K562 (cell line): ENCODE measurements at regions not wholly inside any gene's neighbourhood (a gene's known extent, or its start where the extent isn't known, plus 50 kb on each side); places are given as distances from the start of the nearest gene placed in this dataset.

Experiments
- C11orf30 ChIP-seq: fragments of 450-650 bp; IDR thresholded peaks from 2 replicates; pipeline ENCODE4 v1.6.1; 2016; ENCODE audit warnings: low read depth, mild to moderate bottlenecking
- ETS2 ChIP-seq: IDR thresholded peaks from 2 replicates; pipeline ENCODE4 v1.6.1; 2016; ENCODE audit warnings: borderline replicate concordance, missing genetic modification characterization, mild to moderate bottlenecking, moderate library complexity, missing compliant biosample characterization; ENCODE audit not compliant: poor library complexity, severe bottlenecking
- GTF2F1 ChIP-seq: IDR thresholded peaks from 2 replicates; pipeline ENCODE4 v1.6.1; 2011; ENCODE audit warnings: low read depth, low read length, improper control_type of control experiment
- JUND ChIP-seq, 2 experiments: IDR thresholded peaks; 2 replicates in 1 of 2; 3 replicates in 1 of 2; pipeline ENCODE4 v1.6.1; 2011; ENCODE audit warnings: borderline replicate concordance in 2 of 2, low read depth in 2 of 2, low read length in 2 of 2, improper control_type of control experiment in 1 of 2, missing biosample characterization in 1 of 2, missing genetic modification characterization in 1 of 2, missing genetic modification reagents in 1 of 2
- RBBP5 ChIP-seq: fragments of 200-600 bp; sonication (generic); IDR thresholded peaks from 2 replicates; pipeline ENCODE4 v1.6.1; 2012; ENCODE audit warnings: borderline replicate concordance, mild to moderate bottlenecking, low read length, control low read depth, inconsistent platforms; ENCODE audit not compliant: insufficient read depth, poor library complexity, severe bottlenecking
- RBM15 ChIP-seq: fragments of 200-400 bp; formaldehyde crosslinking; IDR thresholded peaks from 2 replicates; pipeline ENCODE4 v1.6.1; 2018; ENCODE audit warnings: mild to moderate bottlenecking, low read length, moderate library complexity; ENCODE audit not compliant: insufficient read depth
- SPI1 ChIP-seq: IDR thresholded peaks from 2 replicates; pipeline ENCODE4 v1.6.1; 2011; ENCODE audit warnings: low read depth, low read length, control low read depth, borderline replicate concordance
- SREBF2 ChIP-seq: sonication (generic); formaldehyde crosslinking; IDR thresholded peaks from 2 replicates; pipeline ENCODE4 v1.4.0; 2020; ENCODE audit warnings: mild to moderate bottlenecking, missing genetic modification reagents
- TCF7 ChIP-seq: sonication (generic); IDR thresholded peaks from 2 replicates; pipeline ENCODE4 v1.6.1; 2016; ENCODE audit warnings: antibody characterized with exemption, borderline replicate concordance
- TCF7L2 ChIP-seq: fragments of 150-350 bp; IDR thresholded peaks from 2 replicates; pipeline ENCODE4 v1.6.1; 2016; ENCODE audit warnings: low read depth, mild to moderate bottlenecking, low read length, moderate library complexity
- XRCC3 ChIP-seq: fragments of 450-650 bp; IDR thresholded peaks from 2 replicates; pipeline ENCODE4 v1.6.1; 2017; ENCODE audit warnings: mild to moderate bottlenecking, moderate library complexity
- ZNF143 ChIP-seq: sonication (generic); formaldehyde crosslinking; IDR thresholded peaks from 2 replicates; pipeline ENCODE4 v1.9.0; 2022; ENCODE audit warnings: mild to moderate bottlenecking, missing genetic modification reagents
- ZNF165 ChIP-seq: fragments of 250-450 bp; sonication (Bioruptor Pico); IDR thresholded peaks from 2 replicates; pipeline ENCODE4 v1.4.0; 2020; ENCODE audit warnings: borderline replicate concordance
- ZNF586 ChIP-seq: fragments of 450-650 bp; formaldehyde crosslinking; conservative IDR thresholded peaks from 2 replicates; pipeline ENCODE4 v1.4.0; 2020; ENCODE audit warnings: mild to moderate bottlenecking, moderate library complexity
- ZNF695 ChIP-seq: fragments of 450-650 bp; formaldehyde crosslinking; IDR thresholded peaks from 2 replicates; pipeline ENCODE4 v1.4.0; 2020; ENCODE audit warnings: mild to moderate bottlenecking, moderate library complexity
- TF ChIP-seq, protein P1 (sequence below): fragments of 450-650 bp; IDR thresholded peaks from 2 replicates; pipeline ENCODE4 v1.6.1; 2016; ENCODE audit warnings: mild to moderate bottlenecking
- TF ChIP-seq, protein P2 (sequence below), 2 experiments: fragments of 450-650 bp in 1 of 2; sonication (generic) in 1 of 2; formaldehyde crosslinking in 1 of 2; IDR thresholded peaks; 2 replicates each; pipeline versions ENCODE4 v1.7.1 to v1.9.0; 2016 to 2022; ENCODE audit warnings: inconsistent platforms in 1 of 2, mild to moderate bottlenecking in 1 of 2, missing genetic modification reagents in 1 of 2

DNA sequence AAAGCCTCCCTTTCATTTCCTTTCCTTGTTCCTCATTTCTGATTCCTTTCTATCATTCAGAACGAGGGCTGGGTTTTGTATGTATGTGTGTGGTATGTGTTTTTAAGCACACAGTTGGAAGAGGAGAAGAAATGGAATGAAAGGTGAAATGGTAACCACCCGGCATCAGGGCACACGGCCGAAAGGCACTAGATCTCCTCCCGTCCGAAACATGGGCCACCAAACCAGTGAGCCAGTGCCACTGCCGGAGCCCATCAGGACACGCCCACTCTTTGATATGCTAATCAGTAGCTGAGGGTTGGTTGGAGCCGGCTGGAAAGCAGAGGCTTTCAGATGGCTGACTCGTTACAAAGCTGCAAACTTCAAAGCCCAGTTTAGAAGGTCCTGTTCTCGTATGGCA is 228.6 kb upstream of the JARID2 start (continued):
- TF ChIP-seq GTF2F1 = no peak
- no peak for TF ChIP-seq RBM15
- TF ChIP-seq RBBP5 = no peak
- no peak for TF ChIP-seq SREBF2 (CRISPR knock-in tag)
- TF ChIP-seq SPI1 = no peak
- no peak for TF ChIP-seq C11orf30
- peak; percentile 32; the same call in 1 of the 2 replicates for TF ChIP-seq TCF7L2
- no peak for TF ChIP-seq ZNF586 (CRISPR knock-in tag)
- TF ChIP-seq XRCC3 = no peak
- TF ChIP-seq JUND (IDR thresholded peaks at IDR 0.05; ENCODE audit: borderline replicate concordance, low read depth, low read length) = no peak
- TF ChIP-seq JUND (tag; IDR thresholded peaks at IDR 0.05; ENCODE audit: borderline replicate concordance, low read depth, low read length) = peak; percentile 40; the same call in 1 of the 3 replicates
- TF ChIP-seq ZNF695 (CRISPR knock-in tag) = no peak
- TF ChIP-seq, protein P1, sequence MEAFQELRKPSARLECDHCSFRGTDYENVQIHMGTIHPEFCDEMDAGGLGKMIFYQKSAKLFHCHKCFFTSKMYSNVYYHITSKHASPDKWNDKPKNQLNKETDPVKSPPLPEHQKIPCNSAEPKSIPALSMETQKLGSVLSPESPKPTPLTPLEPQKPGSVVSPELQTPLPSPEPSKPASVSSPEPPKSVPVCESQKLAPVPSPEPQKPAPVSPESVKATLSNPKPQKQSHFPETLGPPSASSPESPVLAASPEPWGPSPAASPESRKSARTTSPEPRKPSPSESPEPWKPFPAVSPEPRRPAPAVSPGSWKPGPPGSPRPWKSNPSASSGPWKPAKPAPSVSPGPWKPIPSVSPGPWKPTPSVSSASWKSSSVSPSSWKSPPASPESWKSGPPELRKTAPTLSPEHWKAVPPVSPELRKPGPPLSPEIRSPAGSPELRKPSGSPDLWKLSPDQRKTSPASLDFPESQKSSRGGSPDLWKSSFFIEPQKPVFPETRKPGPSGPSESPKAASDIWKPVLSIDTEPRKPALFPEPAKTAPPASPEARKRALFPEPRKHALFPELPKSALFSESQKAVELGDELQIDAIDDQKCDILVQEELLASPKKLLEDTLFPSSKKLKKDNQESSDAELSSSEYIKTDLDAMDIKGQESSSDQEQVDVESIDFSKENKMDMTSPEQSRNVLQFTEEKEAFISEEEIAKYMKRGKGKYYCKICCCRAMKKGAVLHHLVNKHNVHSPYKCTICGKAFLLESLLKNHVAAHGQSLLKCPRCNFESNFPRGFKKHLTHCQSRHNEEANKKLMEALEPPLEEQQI = peak; percentile 19; the same call in 1 of the 2 replicates
- no peak for TF ChIP-seq ZNF143 (CRISPR knock-in tag)
- 0 out of 2 replicates have a peak, but pooled peaks have one; percentile 15 for TF ChIP-seq ZNF165 (CRISPR knock-in tag)
- no peak for TF ChIP-seq ETS2 (tag)
- TF ChIP-seq, protein P2, sequence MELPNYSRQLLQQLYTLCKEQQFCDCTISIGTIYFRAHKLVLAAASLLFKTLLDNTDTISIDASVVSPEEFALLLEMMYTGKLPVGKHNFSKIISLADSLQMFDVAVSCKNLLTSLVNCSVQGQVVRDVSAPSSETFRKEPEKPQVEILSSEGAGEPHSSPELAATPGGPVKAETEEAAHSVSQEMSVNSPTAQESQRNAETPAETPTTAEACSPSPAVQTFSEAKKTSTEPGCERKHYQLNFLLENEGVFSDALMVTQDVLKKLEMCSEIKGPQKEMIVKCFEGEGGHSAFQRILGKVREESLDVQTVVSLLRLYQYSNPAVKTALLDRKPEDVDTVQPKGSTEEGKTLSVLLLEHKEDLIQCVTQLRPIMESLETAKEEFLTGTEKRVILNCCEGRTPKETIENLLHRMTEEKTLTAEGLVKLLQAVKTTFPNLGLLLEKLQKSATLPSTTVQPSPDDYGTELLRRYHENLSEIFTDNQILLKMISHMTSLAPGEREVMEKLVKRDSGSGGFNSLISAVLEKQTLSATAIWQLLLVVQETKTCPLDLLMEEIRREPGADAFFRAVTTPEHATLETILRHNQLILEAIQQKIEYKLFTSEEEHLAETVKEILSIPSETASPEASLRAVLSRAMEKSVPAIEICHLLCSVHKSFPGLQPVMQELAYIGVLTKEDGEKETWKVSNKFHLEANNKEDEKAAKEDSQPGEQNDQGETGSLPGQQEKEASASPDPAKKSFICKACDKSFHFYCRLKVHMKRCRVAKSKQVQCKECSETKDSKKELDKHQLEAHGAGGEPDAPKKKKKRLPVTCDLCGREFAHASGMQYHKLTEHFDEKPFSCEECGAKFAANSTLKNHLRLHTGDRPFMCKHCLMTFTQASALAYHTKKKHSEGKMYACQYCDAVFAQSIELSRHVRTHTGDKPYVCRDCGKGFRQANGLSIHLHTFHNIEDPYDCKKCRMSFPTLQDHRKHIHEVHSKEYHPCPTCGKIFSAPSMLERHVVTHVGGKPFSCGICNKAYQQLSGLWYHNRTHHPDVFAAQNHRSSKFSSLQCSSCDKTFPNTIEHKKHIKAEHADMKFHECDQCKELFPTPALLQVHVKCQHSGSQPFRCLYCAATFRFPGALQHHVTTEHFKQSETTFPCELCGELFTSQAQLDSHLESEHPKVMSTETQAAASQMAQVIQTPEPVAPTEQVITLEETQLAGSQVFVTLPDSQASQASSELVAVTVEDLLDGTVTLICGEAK (IDR thresholded peaks at IDR 0.05) = 0 out of 2 replicates have a peak, but pooled peaks have one; percentile 17
- TF ChIP-seq, protein P2 (CRISPR knock-in tag; IDR thresholded peaks at IDR 0.05) = no peak
- peak; percentile 93 for TF ChIP-seq TCF7
